GM19452 (cell line): ENCODE measurements at regions not wholly inside any gene's neighbourhood (a gene's known extent, or its start where the extent isn't known, plus 50 kb on each side); places are given as distances from the start of the nearest gene placed in this dataset.

Source experiments
- ATAC-seq: cut with Tn5 transposase; IDR thresholded peaks from one replicate; pipeline ENCODE4 v1.9.1; 2021; ENCODE audit not compliant: unreplicated experiment

DNA sequence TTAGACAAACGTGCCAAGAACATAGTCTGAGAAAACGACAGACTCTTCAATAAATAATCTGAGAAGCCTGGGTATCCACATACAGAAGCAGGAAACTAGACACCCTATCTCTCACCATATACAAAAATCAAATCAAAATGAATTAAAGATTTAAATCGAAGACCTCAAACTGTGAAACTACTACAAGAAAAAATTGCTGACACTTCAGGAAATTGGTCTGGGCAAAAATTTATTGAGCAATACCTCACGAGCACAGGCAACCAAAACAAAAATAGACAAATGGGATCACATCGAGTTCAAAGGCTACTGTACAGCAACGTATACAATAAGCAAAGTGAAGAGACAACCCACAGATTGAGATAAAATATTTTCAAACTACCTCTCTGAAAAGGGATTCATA lies 292.8 kb upstream of the RGS18 start:
- no peak for ATAC-seq

GRCh38 chr1:191866155-191866554 lies 292.1 kb upstream of the RGS18 start:
- ATAC-seq = no peak

GRCh38 chr1:191869790-191870312 lies 288.4 kb upstream of the RGS18 start:
- ATAC-seq = no peak

DNA sequence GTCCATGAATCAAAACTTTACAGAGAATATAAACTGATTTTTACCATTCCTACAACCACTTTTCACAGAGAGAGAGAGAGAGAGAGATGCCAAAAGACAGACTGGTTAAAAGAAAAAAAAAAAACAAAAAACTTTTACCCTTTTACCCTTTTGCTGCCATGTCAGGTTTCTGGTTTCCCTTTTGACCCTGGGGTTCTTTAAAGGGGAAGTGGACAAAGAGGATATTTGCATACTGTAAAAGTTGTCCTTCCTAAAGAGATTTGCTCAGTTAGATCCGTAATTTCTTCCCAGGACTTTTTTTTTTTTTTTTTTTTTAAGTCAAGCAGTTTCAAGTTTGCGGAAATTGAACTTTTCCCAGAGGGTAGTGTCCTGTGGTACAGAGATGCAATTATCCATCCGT lies 287.8 kb upstream of the RGS18 start:
- ATAC-seq = no peak

DNA sequence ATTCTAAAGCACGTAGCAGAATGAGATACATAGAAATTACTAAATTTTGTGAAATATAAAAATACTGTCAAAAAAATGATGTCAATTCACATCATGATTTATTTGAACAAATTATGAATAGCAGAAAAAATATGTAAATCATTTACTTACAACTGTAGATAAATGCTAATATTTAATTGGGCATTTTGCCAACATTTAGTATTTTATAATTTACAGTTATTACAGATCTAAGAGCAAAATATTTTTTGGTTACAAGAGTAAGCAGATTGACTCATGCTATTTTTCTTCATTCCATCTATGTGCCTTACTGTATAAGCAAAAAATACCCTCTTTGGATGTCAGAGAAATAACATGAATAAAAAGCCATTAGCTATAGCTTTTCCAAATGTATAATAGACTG lies 282.3 kb upstream of the RGS18 start:
- ATAC-seq = no peak

DNA sequence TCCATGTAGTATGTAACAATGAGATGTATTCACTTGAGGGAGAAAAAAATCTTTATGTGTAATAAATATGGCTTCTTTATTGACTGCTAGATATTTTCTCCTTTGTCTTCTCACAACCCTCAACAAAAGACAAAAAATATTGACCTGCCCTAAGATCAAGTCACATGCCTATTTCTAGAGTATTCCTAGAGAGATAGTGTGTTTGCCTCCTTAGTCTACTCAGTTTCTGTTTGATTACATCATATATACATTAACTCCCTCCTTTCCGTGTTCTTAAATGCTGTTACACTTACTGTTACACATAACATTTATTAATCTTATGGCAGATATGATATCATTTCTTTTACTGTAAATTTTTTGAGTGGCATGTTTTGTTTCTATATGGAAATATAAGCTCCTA lies 281.6 kb upstream of the RGS18 start:
- no peak for ATAC-seq

DNA sequence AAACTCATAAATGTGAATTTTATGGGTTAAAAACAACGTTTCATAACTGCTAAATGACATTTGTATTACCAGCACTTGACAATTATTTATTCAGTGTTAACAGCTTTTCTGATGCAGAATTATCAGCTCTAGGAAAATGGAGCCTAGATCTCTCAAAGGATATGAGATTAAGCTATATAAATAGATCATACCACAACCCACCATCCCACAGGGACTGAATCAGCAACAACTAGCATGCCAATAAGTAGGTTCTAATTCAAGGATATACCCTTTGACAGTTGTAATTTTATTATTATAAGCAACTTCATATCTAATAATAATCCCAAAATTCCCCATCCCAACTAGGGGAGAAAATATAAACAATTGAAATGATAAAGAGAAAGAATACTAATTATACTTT lies 275.4 kb upstream of the RGS18 start:
- no peak for ATAC-seq

DNA sequence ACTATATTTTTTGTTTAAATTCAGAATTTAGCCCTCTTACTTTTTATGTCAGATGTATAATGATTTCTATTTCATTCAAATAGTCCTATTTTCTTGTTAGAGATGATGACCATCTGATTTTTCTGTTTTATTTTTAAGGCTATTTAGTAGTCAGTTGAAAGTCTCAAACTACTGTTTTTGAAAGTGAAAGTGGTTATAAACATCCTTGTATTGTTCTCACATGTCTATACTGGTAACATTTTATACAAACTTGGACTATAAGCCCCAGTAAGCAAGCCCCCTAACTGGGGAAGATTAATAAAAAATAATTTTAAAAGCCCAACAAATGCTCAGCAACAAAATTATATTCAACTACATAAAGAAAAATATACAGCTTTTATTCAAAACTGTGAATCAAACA lies 271.3 kb upstream of the RGS18 start:
- ATAC-seq = no peak

DNA sequence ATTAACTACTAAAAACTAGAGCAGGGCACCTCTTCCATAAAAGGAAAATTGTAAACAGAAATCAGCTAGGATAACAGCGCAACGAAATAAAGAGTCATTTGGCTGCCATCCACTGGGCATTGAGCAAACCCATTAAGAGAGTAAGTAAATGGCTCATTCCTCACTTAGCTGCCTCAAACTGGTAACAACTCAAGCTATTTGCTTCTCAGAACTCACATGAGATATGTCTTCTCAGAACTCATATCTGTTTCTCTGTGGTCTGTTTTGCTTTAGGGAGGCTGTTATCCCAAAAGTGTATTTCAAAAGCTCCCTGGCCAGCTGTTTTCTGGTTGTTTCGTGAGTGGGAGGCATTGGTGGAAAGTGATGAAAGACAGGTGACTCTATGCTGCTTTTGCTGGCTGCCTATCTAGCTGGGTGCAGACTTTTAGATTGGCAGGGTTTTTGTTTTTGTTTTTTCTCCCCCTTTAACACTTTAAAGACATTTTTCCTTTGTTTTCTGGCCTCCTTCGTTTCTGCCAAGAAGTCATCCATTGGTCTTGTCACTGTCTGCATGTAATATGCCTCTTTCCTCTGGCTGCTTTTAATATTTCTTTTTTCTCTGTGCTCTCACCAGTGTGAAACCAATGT lies 269.2 kb upstream of the RGS18 start:
- no peak for ATAC-seq

DNA sequence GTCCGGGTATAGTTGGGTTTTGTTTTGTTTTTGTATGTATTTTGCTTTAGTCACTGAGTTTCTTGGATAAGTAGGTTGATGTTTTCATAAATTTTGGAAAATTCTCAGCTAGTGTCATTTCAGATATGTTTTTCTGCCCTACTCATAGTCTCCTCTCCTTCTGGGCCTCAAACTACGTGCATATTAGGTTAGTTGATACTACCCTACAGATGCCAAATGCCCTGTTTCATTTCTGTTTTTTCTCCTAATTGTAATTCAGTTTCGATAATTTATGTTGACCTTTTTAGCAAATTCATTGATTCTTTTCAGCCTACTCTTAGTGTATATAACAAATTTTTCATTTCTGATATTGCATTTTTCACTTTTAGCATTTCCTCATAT lies 268.6 kb upstream of the RGS18 start:
- no peak for ATAC-seq

GRCh38 chr1:191890433-191891088 lies 267.7 kb upstream of the RGS18 start:
- ATAC-seq = no peak

DNA sequence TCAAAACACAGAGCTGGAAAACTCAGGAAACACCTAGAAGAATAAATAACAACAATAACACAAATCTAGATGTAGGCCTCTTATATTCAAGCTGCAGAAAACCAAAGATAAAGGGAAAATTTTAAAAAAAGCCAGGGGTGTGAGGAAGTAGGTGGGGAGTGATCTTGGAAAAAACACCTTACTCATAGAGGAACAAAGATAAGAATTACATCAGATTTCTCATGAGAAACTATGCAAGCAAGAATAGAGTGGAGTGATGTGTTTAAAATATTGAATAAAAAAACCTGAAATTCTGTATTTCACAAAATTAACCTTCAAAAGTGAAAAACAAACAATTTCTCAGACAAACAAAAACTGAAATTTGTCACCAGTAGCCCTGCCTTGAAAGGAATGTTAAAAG lies 265.5 kb upstream of the RGS18 start:
- no peak for ATAC-seq

- ATAC-seq = no peak
Measured at GRCh38 chr1:191895049-191895448, 263.2 kb upstream of the RGS18 start.

DNA sequence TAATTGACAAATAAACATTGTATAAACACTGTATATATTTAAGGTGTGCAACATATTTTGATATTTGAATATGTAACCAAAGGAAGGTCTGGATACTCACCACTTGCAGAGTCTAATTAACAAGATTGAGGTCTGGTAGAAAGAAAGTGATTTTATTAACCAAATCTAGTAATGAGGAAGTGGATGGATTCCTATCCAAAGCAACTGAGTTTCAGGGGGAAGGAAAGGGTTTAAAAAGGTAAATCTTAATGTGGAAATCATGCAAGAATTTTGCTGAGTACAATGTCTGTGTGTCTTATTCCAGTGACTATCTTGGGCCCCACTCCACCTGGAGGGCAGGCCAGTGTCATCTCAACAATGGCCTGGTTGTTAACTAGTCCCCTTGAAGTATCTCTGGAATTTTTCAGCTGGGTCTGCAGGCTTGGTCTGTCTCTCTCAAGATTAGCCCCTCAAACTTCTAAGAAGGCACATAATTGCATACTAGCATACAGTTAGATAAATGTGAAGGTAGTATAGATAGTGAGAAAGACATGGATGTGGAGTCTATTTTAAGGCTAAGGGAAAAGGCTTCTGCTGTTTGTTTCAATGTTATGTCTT lies 262.7 kb upstream of the RGS18 start:
- ATAC-seq = no peak

GRCh38 chr1:191897134-191897533 lies 261.1 kb upstream of the RGS18 start:
- ATAC-seq = no peak

GRCh38 chr1:191901651-191902050 lies 256.6 kb upstream of the RGS18 start:
- ATAC-seq = no peak

GRCh38 chr1:191904991-191905390 lies 253.3 kb upstream of the RGS18 start:
- ATAC-seq = no peak

DNA sequence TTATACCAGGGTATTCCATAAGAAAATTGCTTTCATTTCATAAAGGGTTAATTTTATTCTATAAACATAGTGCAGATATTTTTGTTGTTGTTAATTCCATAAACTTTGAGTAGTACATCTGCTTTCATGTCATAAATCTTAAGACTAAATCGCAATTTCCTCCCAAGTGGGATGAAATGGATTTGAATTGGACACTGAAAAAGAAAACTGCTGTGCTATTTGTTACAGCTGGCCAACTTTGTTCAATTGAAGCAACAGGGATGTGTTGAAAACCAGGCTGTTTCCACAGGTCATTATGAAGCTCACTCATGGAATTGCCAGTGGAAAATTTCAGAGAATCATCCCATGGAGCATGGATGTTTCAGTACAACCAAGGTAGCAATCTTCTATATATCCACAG lies 252.5 kb upstream of the RGS18 start:
- no peak for ATAC-seq

GRCh38 chr1:191907121-191907520 lies 251.1 kb upstream of the RGS18 start:
- ATAC-seq = no peak

DNA sequence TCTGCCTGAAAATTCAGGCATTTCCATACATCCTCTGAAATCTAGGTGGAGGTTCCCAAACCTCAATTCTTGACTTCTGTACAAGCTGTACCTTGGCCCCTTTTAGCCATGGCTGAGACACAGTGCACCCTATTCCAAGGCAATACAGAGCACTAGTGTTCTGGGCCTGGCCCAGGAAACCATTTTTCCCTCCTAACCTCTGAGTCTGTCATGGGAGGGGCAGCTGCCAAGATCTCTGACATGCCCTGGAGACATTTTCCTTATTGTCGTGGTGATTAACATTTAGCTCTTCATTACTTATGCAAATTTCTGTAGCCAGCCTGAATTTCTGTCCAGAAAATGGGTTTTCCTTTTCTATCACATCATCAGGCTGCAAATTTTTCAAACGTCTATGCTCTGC lies 248.0 kb upstream of the RGS18 start:
- no peak for ATAC-seq

DNA sequence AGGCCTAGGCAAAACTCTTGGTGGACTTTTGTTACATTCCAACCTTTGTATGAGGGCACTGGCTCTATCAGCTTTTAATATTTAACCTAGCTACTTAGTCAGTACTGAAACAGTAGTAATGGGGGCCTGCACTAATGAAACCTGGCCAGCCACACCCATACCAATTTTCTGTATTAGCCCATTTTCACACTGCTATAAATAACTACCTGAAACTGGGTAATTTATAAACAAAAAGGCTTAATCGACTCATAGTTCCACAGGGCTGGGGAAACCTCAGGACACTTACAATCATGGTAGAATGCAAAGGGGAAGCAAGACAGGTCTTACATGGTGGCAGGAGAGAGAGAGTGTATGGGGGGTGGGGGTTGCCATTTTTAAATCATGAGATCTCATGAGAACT lies 245.7 kb upstream of the RGS18 start:
- ATAC-seq = peak; percentile 76

GRCh38 chr1:191913260-191913977 lies 244.8 kb upstream of the RGS18 start:
- no peak for ATAC-seq
